PC-9 (cell line): ENCODE measurements at regions not wholly inside any gene's neighbourhood (a gene's known extent, or its start where the extent isn't known, plus 50 kb on each side); places are given as distances from the start of the nearest gene placed in this dataset.

Source experiments
- EZH2 ChIP-seq: fragments of 200-600 bp; sonication (generic); IDR thresholded peaks from 2 replicates; pipeline ENCODE4 v1.8.0; 2017; ENCODE audit warnings: antibody characterized with exemption, low read depth
- TF ChIP-seq, protein P1 (sequence below): fragments of 200-600 bp; sonication (generic); conservative IDR thresholded peaks from 2 replicates; pipeline ENCODE4 v1.6.1; 2017; ENCODE audit warnings: mixed run types, antibody characterized with exemption, mild to moderate bottlenecking, moderate library complexity

DNA sequence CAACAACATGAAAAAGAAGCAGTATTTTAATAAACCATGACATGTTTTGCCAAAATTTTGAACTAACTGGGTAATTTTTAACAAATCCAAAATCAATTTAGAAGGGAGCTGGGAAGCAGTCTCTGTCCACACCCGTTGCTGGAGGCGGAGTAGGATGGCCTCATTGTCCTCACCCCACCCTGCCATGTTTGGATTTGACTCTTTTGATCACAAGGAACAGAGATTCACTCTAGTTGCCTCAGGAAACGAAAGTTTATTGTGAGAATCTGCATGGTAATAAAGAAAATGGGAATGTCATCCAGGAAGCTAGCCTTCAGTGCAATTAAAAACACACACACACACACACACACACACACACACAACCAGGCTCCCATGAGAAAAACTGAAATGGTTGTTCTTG is 145.4 kb downstream of the SLC30A10 start:
- TF ChIP-seq, protein P1, sequence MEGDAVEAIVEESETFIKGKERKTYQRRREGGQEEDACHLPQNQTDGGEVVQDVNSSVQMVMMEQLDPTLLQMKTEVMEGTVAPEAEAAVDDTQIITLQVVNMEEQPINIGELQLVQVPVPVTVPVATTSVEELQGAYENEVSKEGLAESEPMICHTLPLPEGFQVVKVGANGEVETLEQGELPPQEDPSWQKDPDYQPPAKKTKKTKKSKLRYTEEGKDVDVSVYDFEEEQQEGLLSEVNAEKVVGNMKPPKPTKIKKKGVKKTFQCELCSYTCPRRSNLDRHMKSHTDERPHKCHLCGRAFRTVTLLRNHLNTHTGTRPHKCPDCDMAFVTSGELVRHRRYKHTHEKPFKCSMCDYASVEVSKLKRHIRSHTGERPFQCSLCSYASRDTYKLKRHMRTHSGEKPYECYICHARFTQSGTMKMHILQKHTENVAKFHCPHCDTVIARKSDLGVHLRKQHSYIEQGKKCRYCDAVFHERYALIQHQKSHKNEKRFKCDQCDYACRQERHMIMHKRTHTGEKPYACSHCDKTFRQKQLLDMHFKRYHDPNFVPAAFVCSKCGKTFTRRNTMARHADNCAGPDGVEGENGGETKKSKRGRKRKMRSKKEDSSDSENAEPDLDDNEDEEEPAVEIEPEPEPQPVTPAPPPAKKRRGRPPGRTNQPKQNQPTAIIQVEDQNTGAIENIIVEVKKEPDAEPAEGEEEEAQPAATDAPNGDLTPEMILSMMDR, result no peak
- TF ChIP-seq EZH2, result no peak
